A549 (cell line): ENCODE measurements at regions not wholly inside any gene's neighbourhood (a gene's known extent, or its start where the extent isn't known, plus 50 kb on each side); places are given as distances from the start of the nearest gene placed in this dataset.

ENCODE experiments used
- CHD4 ChIP-seq: fragments of 200-600 bp; sonication (generic); IDR thresholded peaks from 2 replicates; pipeline ENCODE4 v1.6.1; 2016; ENCODE audit warnings: antibody characterized with exemption, mild to moderate bottlenecking, borderline replicate concordance
- JUNB ChIP-seq: fragments of >200 bp; sonication (Bioruptor Twin); formaldehyde crosslinking; IDR thresholded peaks from 2 replicates; pipeline ENCODE4 v1.6.1; 2016
- NR3C1 ChIP-seq: fragments of >200 bp; sonication (Bioruptor Twin); formaldehyde crosslinking; IDR thresholded peaks from 3 replicates; pipeline ENCODE4 v1.6.1; 2017
- PHF8 ChIP-seq: fragments of 200-600 bp; sonication (generic); IDR thresholded peaks from 2 replicates; pipeline ENCODE4 v1.6.1; 2016; ENCODE audit warnings: low read depth, mild to moderate bottlenecking, antibody characterized with exemption, moderate library complexity, borderline replicate concordance
- POLR2A ChIP-seq: IDR thresholded peaks from 2 replicates; pipeline ENCODE4 v1.6.1; 2012; ENCODE audit warnings: mild to moderate bottlenecking, low read length
- RARB ChIP-seq: fragments of 250-450 bp; sonication (Bioruptor Pico); IDR thresholded peaks from 2 replicates; pipeline ENCODE4 v1.8.0; 2021; ENCODE audit warnings: mild to moderate bottlenecking, moderate library complexity
- RNF2 ChIP-seq: fragments of 200-600 bp; sonication (generic); IDR thresholded peaks from 2 replicates; pipeline ENCODE4 v1.6.1; 2016; ENCODE audit warnings: low read depth, mild to moderate bottlenecking, antibody characterized with exemption, moderate library complexity, borderline replicate concordance
- SMC3 ChIP-seq: fragments of >200 bp; sonication (Bioruptor Twin); formaldehyde crosslinking; IDR thresholded peaks from 3 replicates; pipeline ENCODE4 v1.6.1; 2018; ENCODE audit warnings: inconsistent platforms
- TP53 ChIP-seq: fragments of 250-450 bp; sonication (Bioruptor Pico); IDR thresholded peaks from 2 replicates; pipeline ENCODE4 v1.5.0; 2021; ENCODE audit warnings: mild to moderate bottlenecking, moderate library complexity
- ZC3H11A ChIP-seq: fragments of 450-650 bp; IDR thresholded peaks from 2 replicates; pipeline ENCODE4 v1.6.1; 2014; ENCODE audit warnings: antibody characterized with exemption, mild to moderate bottlenecking
- TF ChIP-seq, protein P1 (sequence below): fragments of >200 bp; sonication (Bioruptor Twin); formaldehyde crosslinking; IDR thresholded peaks from 3 replicates; pipeline ENCODE4 v1.5.1; 2016

DNA sequence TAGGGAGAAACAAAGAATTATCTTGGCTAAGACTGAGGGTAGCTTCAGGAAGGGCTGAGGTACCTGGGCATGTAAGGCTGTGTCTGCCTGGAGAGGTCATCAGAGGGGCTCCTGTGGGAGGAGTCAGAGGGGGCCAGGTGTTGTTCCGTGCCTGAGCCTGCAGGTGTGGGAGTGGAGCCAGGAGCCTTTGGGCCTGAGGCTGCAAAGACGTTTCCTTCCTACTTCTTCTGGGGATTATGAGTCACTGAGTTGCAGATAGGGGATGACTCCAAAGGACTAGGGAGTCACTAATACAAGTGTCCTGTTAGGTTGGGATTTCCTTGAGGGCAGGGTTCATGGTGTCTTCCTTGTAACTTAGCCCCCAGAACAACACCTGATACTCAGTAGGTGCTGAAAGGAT, 391.1 kb downstream of the ARHGEF28 start:
- TF ChIP-seq, protein P1, sequence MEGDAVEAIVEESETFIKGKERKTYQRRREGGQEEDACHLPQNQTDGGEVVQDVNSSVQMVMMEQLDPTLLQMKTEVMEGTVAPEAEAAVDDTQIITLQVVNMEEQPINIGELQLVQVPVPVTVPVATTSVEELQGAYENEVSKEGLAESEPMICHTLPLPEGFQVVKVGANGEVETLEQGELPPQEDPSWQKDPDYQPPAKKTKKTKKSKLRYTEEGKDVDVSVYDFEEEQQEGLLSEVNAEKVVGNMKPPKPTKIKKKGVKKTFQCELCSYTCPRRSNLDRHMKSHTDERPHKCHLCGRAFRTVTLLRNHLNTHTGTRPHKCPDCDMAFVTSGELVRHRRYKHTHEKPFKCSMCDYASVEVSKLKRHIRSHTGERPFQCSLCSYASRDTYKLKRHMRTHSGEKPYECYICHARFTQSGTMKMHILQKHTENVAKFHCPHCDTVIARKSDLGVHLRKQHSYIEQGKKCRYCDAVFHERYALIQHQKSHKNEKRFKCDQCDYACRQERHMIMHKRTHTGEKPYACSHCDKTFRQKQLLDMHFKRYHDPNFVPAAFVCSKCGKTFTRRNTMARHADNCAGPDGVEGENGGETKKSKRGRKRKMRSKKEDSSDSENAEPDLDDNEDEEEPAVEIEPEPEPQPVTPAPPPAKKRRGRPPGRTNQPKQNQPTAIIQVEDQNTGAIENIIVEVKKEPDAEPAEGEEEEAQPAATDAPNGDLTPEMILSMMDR = no peak
- TF ChIP-seq TP53 (CRISPR knock-in tag) = no peak
- TF ChIP-seq NR3C1 = no peak
- no peak for TF ChIP-seq RARB
- TF ChIP-seq SMC3 = no peak
- TF ChIP-seq POLR2A = no peak
- no peak for TF ChIP-seq PHF8
- TF ChIP-seq CHD4 = no peak
- no peak for TF ChIP-seq JUNB
- TF ChIP-seq ZC3H11A = no peak
- TF ChIP-seq RNF2 = no peak
